GM18867 (cell line): ENCODE measurements at regions not wholly inside any gene's neighbourhood (a gene's known extent, or its start where the extent isn't known, plus 50 kb on each side); places are given as distances from the start of the nearest gene placed in this dataset.
"Not testable (repeated sequence)": the region's sequence is repeated elsewhere in the genome, so short reads cannot be mapped to it uniquely, and the experiment has no call there.

Source experiments
- ATAC-seq: cut with Tn5 transposase; IDR thresholded peaks from one replicate; pipeline ENCODE4 v1.9.1; 2021; ENCODE audit warnings: mild to moderate bottlenecking, moderate library complexity; ENCODE audit not compliant: unreplicated experiment

- no peak for ATAC-seq
Measured at GRCh38 chr2:234203135-234203984, 152.9 kb downstream of the SPP2 start.

GRCh38 chr2:234202601-234203000 lies 152.1 kb downstream of the SPP2 start:
- ATAC-seq, result no peak

- ATAC-seq, result no peak
Measured at GRCh38 chr2:234199996-234200395, 149.5 kb downstream of the SPP2 start.

GRCh38 chr2:234198976-234199375 lies 148.5 kb downstream of the SPP2 start:
- ATAC-seq, result no peak

- no peak for ATAC-seq
Measured at GRCh38 chr2:234195516-234195915, 145.0 kb downstream of the SPP2 start.

GRCh38 chr2:234193977-234194563 lies 143.6 kb downstream of the SPP2 start:
- ATAC-seq, result no peak

- ATAC-seq, result no peak
Measured at GRCh38 chr2:234191819-234192407, 141.4 kb downstream of the SPP2 start.

- ATAC-seq, result no peak
Measured at GRCh38 chr2:234189786-234190300, 139.3 kb downstream of the SPP2 start.

GRCh38 chr2:234189230-234189629 lies 138.7 kb downstream of the SPP2 start:
- ATAC-seq, result no peak

GRCh38 chr2:234187646-234188174 lies 137.2 kb downstream of the SPP2 start:
- ATAC-seq, result no peak

- ATAC-seq, result no peak
Measured at GRCh38 chr2:234181121-234181520, 130.6 kb downstream of the SPP2 start.

- ATAC-seq, result no peak
Measured at GRCh38 chr2:234179031-234179363, 128.5 kb downstream of the SPP2 start.

- no peak for ATAC-seq
Measured at GRCh38 chr2:234178330-234179030, 128.0 kb downstream of the SPP2 start.

GRCh38 chr2:234175649-234176048 lies 125.1 kb downstream of the SPP2 start:
- ATAC-seq, result no peak

- no peak for ATAC-seq
Measured at GRCh38 chr2:234174742-234175141, 124.2 kb downstream of the SPP2 start.

- no peak for ATAC-seq
Measured at GRCh38 chr2:234172532-234172931, 122.0 kb downstream of the SPP2 start.

GRCh38 chr2:234172066-234172465 lies 121.6 kb downstream of the SPP2 start:
- no peak for ATAC-seq

GRCh38 chr2:234171666-234172065 lies 121.2 kb downstream of the SPP2 start:
- ATAC-seq, result no peak

GRCh38 chr2:234169674-234170073 lies 119.2 kb downstream of the SPP2 start:
- ATAC-seq, result no peak

- not testable (repeated sequence) for ATAC-seq
Measured at GRCh38 chr2:234168605-234169570, 118.4 kb downstream of the SPP2 start.
